Activated T-cell treated with anti-CD3 and anti-CD28 coated beads, Interleukin-2, amount 50 U/mL, for 4 hours (primary cell): ENCODE measurements at regions not wholly inside any gene's neighbourhood (a gene's known extent, or its start where the extent isn't known, plus 50 kb on each side); places are given as distances from the start of the nearest gene placed in this dataset.
"Not testable (repeated sequence)": the region's sequence is repeated elsewhere in the genome, so short reads cannot be mapped to it uniquely, and the experiment has no call there.

Experiments
- ATAC-seq, 2 donors: fragments of 200-7000 bp; cut with Tn5 transposase; one replicate each; pipeline ENCODE4 v1.10.0; 2021
- DNase-seq: peaks from one replicate; pipeline ENCODE4 v3.0.0-alpha.2; 2020
- H3K27me3 Mint-ChIP-seq: one replicate; pipeline ENCODE4 v1.8.0; 2021; ENCODE audit warnings: low read depth, mixed read lengths
- H3K36me3 Mint-ChIP-seq: one replicate; pipeline ENCODE4 v1.8.0; 2022; ENCODE audit warnings: mixed read lengths; ENCODE audit not compliant: insufficient read depth
- H3K4me1 Mint-ChIP-seq: one replicate; pipeline ENCODE4 v1.8.0; 2021; ENCODE audit warnings: low read depth, mixed read lengths
- H3K4me3 Mint-ChIP-seq: one replicate; pipeline ENCODE4 v1.8.0; 2021; ENCODE audit warnings: mild to moderate bottlenecking, moderate library complexity, mixed read lengths
- H3K9me3 Mint-ChIP-seq: one replicate; pipeline ENCODE4 v1.8.0; 2021; ENCODE audit warnings: mixed read lengths

- H3K4me1 Mint-ChIP-seq, result no peaks in the 10 kb centered on the region
- no peak overlapping the region for H3K4me3 Mint-ChIP-seq
- ATAC-seq (no peak), DNase-seq (no peak)
- no peaks in the 10 kb centered on the region for H3K27me3 Mint-ChIP-seq
- H3K36me3 Mint-ChIP-seq, result no peaks in the 10 kb centered on the region
- H3K9me3 Mint-ChIP-seq, result no peaks in the 10 kb centered on the region
Measured at GRCh38 chr12:67772267-67773169, 124.0 kb downstream of the DYRK2 start.

- DNase-seq (no peak), ATAC-seq (no peak)
- no peaks in the 10 kb centered on the region for H3K9me3 Mint-ChIP-seq
- H3K4me3 Mint-ChIP-seq, result no peak overlapping the region
- no peaks in the 10 kb centered on the region for H3K27me3 Mint-ChIP-seq
- H3K36me3 Mint-ChIP-seq, result no peaks in the 10 kb centered on the region
- no peaks in the 10 kb centered on the region for H3K4me1 Mint-ChIP-seq
Measured at GRCh38 chr12:67773896-67774295, 125.4 kb downstream of the DYRK2 start.

GRCh38 chr12:67774983-67775587 is 126.5 kb downstream of the DYRK2 start:
- ATAC-seq, result no peak
- no peaks in the 10 kb centered on the region for H3K36me3 Mint-ChIP-seq
- H3K4me1 Mint-ChIP-seq, result no peaks in the 10 kb centered on the region

GRCh38 chr12:67780580-67781084 is 132.1 kb downstream of the DYRK2 start:
- Mint-ChIP-seq H3K4me1 (peaks cover 24% of the 10 kb centered on the region), H3K4me3 (no peak overlapping the region), H3K9me3 (no peaks in the 10 kb centered on the region), H3K27me3 (no peaks in the 10 kb centered on the region), H3K36me3 (no peaks in the 10 kb centered on the region)
- ATAC-seq (no peak), DNase-seq (no peak)

More at GRCh38 chr12:67774983-67775587, 126.5 kb downstream of the DYRK2 start:
- H3K27me3 Mint-ChIP-seq, result no peaks in the 10 kb centered on the region
- no peak for DNase-seq
- H3K9me3 Mint-ChIP-seq, result no peaks in the 10 kb centered on the region
- no peak overlapping the region for H3K4me3 Mint-ChIP-seq

GRCh38 chr12:67782573-67782972 is 134.0 kb downstream of the DYRK2 start:
- Mint-ChIP-seq H3K27me3 (no peaks in the 10 kb centered on the region), H3K36me3 (no peaks in the 10 kb centered on the region), H3K9me3 (no peaks in the 10 kb centered on the region), H3K4me1 (peaks cover 26% of the 10 kb centered on the region), H3K4me3 (no peak overlapping the region)
- ATAC-seq, result peak in 1 of 2 donors; percentile 37
- no peak for DNase-seq

- no peak for DNase-seq
- ATAC-seq, result no peak
- Mint-ChIP-seq H3K4me3 (no peak overlapping the region), H3K36me3 (no peaks in the 10 kb centered on the region), H3K4me1 (peaks cover 26% of the 10 kb centered on the region), H3K9me3 (no peaks in the 10 kb centered on the region), H3K27me3 (no peaks in the 10 kb centered on the region)
Measured at GRCh38 chr12:67783393-67783792, 134.8 kb downstream of the DYRK2 start.

- Mint-ChIP-seq H3K36me3 (no peaks in the 10 kb centered on the region), H3K4me1 (peaks cover 26% of the 10 kb centered on the region), H3K27me3 (no peaks in the 10 kb centered on the region), H3K4me3 (no peak overlapping the region), H3K9me3 (no peaks in the 10 kb centered on the region)
- no peak for ATAC-seq
- no peak for DNase-seq
Measured at GRCh38 chr12:67784831-67785230, 136.3 kb downstream of the DYRK2 start.

- ATAC-seq (no peak), DNase-seq (no peak)
- peaks cover 26% of the 10 kb centered on the region for H3K4me1 Mint-ChIP-seq
- H3K9me3 Mint-ChIP-seq, result peaks cover under 1% of the 10 kb centered on the region
- no peak overlapping the region for H3K4me3 Mint-ChIP-seq
- H3K36me3 Mint-ChIP-seq, result no peaks in the 10 kb centered on the region
- H3K27me3 Mint-ChIP-seq, result no peaks in the 10 kb centered on the region
Measured at GRCh38 chr12:67786086-67786485, 137.5 kb downstream of the DYRK2 start.

GRCh38 chr12:67788118-67788517 is 139.6 kb downstream of the DYRK2 start:
- no peaks in the 10 kb centered on the region for H3K27me3 Mint-ChIP-seq
- ATAC-seq, result no peak
- H3K9me3 Mint-ChIP-seq, result peaks cover 10% of the 10 kb centered on the region
- peaks cover 21% of the 10 kb centered on the region for H3K4me1 Mint-ChIP-seq
- H3K4me3 Mint-ChIP-seq, result no peak overlapping the region
- DNase-seq, result no peak
- H3K36me3 Mint-ChIP-seq, result no peaks in the 10 kb centered on the region

GRCh38 chr12:67789266-67789665 is 140.7 kb downstream of the DYRK2 start:
- ATAC-seq, result no peak
- Mint-ChIP-seq H3K36me3 (no peaks in the 10 kb centered on the region), H3K4me3 (no peak overlapping the region), H3K4me1 (peaks cover 10% of the 10 kb centered on the region), H3K27me3 (no peaks in the 10 kb centered on the region), H3K9me3 (peaks cover 10% of the 10 kb centered on the region)
- no peak for DNase-seq

GRCh38 chr12:67790660-67791059 is 142.1 kb downstream of the DYRK2 start:
- peaks cover 3% of the 10 kb centered on the region for H3K27me3 Mint-ChIP-seq
- ATAC-seq (no peak), DNase-seq (no peak)
- no peaks in the 10 kb centered on the region for H3K36me3 Mint-ChIP-seq
- H3K9me3 Mint-ChIP-seq, result peaks cover 10% of the 10 kb centered on the region
- peaks cover 2% of the 10 kb centered on the region for H3K4me1 Mint-ChIP-seq
- no peak overlapping the region for H3K4me3 Mint-ChIP-seq

- not testable (repeated sequence) for H3K4me3 Mint-ChIP-seq, H3K36me3 Mint-ChIP-seq, H3K4me1 Mint-ChIP-seq, H3K27me3 Mint-ChIP-seq, DNase-seq, ATAC-seq
- peaks cover 10% of the 10 kb centered on the region for H3K9me3 Mint-ChIP-seq
Measured at GRCh38 chr12:67791362-67791761, 142.8 kb downstream of the DYRK2 start.

GRCh38 chr12:67792185-67792584 is 143.6 kb downstream of the DYRK2 start:
- H3K4me1 Mint-ChIP-seq, result no peaks in the 10 kb centered on the region
- H3K9me3 Mint-ChIP-seq, result peaks cover 10% of the 10 kb centered on the region
- ATAC-seq (no peak), DNase-seq (no peak)
- H3K27me3 Mint-ChIP-seq, result peaks cover 3% of the 10 kb centered on the region
- H3K4me3 Mint-ChIP-seq, result no peak overlapping the region
- no peaks in the 10 kb centered on the region for H3K36me3 Mint-ChIP-seq

- peaks cover 3% of the 10 kb centered on the region for H3K27me3 Mint-ChIP-seq
- no peak for ATAC-seq
- no peak overlapping the region for H3K4me3 Mint-ChIP-seq
- H3K4me1 Mint-ChIP-seq, result peaks cover 2% of the 10 kb centered on the region
- no peaks in the 10 kb centered on the region for H3K36me3 Mint-ChIP-seq
- peaks cover 10% of the 10 kb centered on the region for H3K9me3 Mint-ChIP-seq
- DNase-seq, result no peak
Measured at GRCh38 chr12:67794161-67794560, 145.6 kb downstream of the DYRK2 start.

GRCh38 chr12:67795236-67795635 is 146.7 kb downstream of the DYRK2 start:
- DNase-seq (no peak), ATAC-seq (no peak)
- Mint-ChIP-seq H3K4me3 (no peak overlapping the region), H3K27me3 (peaks cover 3% of the 10 kb centered on the region), H3K4me1 (peaks cover 4% of the 10 kb centered on the region), H3K36me3 (no peaks in the 10 kb centered on the region), H3K9me3 (peaks cover 10% of the 10 kb centered on the region)
